Astrocyte of the cerebellum (primary cell): ENCODE measurements at regions not wholly inside any gene's neighbourhood (a gene's known extent, or its start where the extent isn't known, plus 50 kb on each side); places are given as distances from the start of the nearest gene placed in this dataset.

Experiments used
- DNase-seq: peaks from one replicate; pipeline ENCODE4 v3.0.0-alpha.2; 2011; ENCODE audit warnings: low read depth
- H3K4me3 ChIP-seq: 2 replicates; pipeline ENCODE4 v1.5.1; 2011; ENCODE audit warnings: mild to moderate bottlenecking, low read depth, low read length, moderate library complexity
- CTCF ChIP-seq: IDR thresholded peaks from 2 replicates; pipeline ENCODE4 v1.5.1; 2012; ENCODE audit warnings: low read length, low read depth, moderate library complexity, mild to moderate bottlenecking; ENCODE audit errors: missing control alignments
- in situ Hi-C: cut with HindIII; loops from 2 replicates; pipeline ENCODE4 v1.10.0; 2017; ENCODE audit warnings: low sequenced_read_pairs

- TF ChIP-seq CTCF: no peak
- H3K4me3 ChIP-seq: no peak overlapping the region
- in situ Hi-C loops: no loop called here
- DNase-seq: no peak
These were observed 187.8 kb upstream of the NUDT6 start for GRCh38 chr4:123110147-123110546.

- DNase-seq: no peak
- in situ Hi-C loops: no loop called here
- H3K4me3 ChIP-seq: no peak overlapping the region
- TF ChIP-seq CTCF: no peak
These were observed 188.3 kb upstream of the NUDT6 start for GRCh38 chr4:123110685-123111084.

GRCh38 chr4:123113155-123113554, 190.8 kb upstream of the NUDT6 start:
- in situ Hi-C loops: no loop called here
- DNase-seq: no peak
- TF ChIP-seq CTCF: no peak
- H3K4me3 ChIP-seq: no peak overlapping the region

GRCh38 chr4:123114084-123114914, 191.9 kb upstream of the NUDT6 start:
- TF ChIP-seq CTCF: no peak
- H3K4me3 ChIP-seq: no peak overlapping the region
- in situ Hi-C loops: no loop called here
- DNase-seq: no peak

- in situ Hi-C loops: no loop called here
- TF ChIP-seq CTCF: no peak
- H3K4me3 ChIP-seq: no peak overlapping the region
- no peak for DNase-seq
These were observed 192.7 kb upstream of the NUDT6 start for GRCh38 chr4:123114915-123115756.

- TF ChIP-seq CTCF: no peak
- in situ Hi-C loops: no loop called here
- no peak for DNase-seq
- no peak overlapping the region for H3K4me3 ChIP-seq
These were observed 194.0 kb upstream of the NUDT6 start for GRCh38 chr4:123116412-123116811.
